ENCODE measurements at regions not wholly inside any gene's neighbourhood (a gene's known extent, or its start where the extent isn't known, plus 50 kb on each side); places are given as distances from the start of the nearest gene placed in this dataset.

DNA sequence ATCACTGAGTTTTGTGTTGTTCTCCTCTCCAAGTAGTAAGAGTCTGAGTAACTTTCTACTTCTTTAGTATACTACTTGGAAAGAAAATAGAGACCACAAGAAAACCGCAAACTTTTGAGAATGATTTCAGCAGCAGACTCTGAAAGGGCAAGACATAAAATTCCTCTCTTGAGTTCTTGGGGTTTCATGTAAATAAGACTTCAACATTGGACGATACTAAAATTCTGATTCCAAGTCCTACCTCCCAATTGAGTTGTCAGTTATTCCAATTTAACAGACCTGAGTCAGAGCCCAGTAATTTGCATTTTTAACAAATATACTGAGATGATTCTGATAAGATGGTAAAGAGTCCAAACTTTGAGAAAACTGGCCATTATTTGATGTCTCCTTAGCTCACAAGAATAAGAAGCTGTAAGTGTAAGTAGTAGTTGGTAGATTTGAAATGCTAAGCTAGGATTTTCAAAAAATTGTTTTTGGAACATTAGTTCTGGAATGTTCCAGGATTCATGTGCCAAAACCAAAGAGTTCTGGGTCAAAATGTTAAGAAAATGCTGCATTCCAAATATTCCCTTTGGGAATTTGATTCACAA is 261.6 kb upstream of the SPOPL start:
- TF ChIP-seq GATA2 (IDR thresholded peaks at IDR 0.05; ENCODE audit: low read depth, low read length) (no peak), GATA3 (IDR thresholded peaks at IDR 0.05; ENCODE audit: low read depth, low read length) (no peak)

DNA sequence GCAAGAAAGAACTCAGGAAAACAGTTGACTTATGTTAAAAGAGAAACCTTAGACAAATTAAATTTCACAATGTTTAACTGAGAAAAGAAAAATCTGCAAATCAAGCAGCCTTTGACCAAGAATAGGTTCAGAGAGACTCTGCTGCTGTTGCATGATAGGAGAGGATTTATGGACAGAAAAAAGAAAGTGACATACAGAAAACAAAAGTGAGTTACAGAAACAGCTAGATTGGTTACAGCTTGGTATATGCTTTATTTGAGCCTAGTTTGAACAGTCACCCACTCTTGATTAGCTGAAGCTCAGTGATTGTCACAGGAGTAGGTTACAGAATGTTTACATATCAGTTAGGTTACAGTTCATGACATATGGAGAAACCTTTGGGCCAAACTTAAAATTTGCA is 258.2 kb upstream of the SPOPL start:
- no peak for TF ChIP-seq GATA3 (IDR thresholded peaks at IDR 0.05; ENCODE audit: low read depth, low read length)
- no peak for TF ChIP-seq GATA2 (IDR thresholded peaks at IDR 0.05; ENCODE audit: low read depth, low read length)

DNA sequence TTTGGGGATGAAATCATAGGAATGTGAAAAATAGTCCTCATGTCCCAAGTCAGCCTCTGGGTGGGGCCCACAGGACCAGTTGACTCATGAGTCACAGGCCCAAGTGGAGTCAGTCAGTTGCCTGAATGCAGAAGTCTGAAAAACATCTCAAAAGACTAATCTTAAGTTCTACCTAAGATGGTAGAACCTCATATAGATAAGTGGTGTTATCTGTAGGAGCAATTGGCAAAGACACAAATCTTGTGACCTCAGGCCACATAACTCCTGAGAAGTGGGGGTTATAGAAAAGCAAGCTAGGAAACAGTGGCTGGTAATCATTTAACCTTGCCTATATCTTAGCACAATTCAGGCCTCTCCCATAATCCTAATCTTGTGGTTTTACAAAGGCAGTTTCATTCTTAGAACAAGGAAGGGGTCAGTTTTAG is 257.1 kb upstream of the SPOPL start:
- TF ChIP-seq GATA3 (IDR thresholded peaks at IDR 0.05; ENCODE audit: low read depth, low read length) (no peak), GATA2 (IDR thresholded peaks at IDR 0.05; ENCODE audit: low read depth, low read length) (no peak)

DNA sequence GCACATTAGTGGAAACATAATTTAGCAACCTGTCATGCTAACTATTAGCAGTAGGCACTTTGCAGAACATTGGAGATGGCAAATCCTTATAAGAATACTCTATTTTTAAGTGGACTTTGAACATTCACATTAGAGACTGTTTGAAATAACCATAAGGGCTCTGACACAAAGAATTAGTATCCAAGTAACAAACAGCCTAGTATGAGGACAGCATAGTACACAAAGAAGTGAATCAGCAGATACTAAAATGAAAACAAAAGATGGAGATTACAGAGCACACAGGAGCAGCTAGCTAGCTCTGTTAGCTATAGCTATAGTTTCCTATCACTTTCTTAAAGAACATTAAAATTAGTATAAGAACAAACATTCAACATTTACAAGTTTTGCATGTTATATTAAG is 256.3 kb upstream of the SPOPL start:
- TF ChIP-seq GATA3 (IDR thresholded peaks at IDR 0.05; ENCODE audit: low read depth, low read length) (no peak), GATA2 (IDR thresholded peaks at IDR 0.05; ENCODE audit: low read depth, low read length) (no peak)

DNA sequence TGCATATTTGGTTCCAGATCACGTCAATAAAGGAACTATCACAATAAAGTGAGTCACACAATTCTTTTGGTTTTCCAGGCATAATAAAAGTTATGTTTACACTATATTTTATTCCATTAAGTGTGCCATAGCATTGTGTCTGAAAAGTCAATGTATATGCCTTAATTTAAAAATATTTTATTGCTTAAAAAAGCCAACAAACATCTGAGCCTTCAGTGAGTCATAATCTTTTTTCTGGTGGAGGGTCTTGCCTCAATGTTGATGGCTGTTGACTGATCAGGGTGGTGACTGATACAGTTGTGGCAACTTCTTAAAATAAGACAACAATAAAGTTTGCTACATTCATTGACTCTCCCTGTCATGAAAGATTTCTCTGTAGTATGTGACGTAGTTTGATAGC is 254.3 kb upstream of the SPOPL start:
- no peak for TF ChIP-seq GATA2 (IDR thresholded peaks at IDR 0.05; ENCODE audit: low read depth, low read length)
- TF ChIP-seq GATA3 (IDR thresholded peaks at IDR 0.05; ENCODE audit: low read depth, low read length) = no peak

DNA sequence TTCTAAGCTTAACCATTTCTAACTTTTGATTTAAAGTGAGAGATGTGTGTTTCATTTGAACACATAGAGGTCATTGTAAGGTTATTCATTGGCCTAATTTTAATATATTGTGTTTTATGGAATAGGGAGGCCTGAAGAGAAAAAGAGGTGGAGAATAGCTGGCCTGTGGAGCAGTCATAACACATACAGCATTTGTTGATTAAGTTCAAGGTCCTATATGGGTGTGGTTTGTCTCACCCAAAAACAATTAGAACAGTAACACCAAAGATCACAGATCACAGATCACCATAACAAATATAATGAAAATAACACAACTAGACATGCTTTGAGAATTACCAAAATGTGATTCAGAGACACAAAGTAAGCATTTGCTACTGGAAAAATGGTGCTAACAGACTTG is 252.4 kb upstream of the SPOPL start:
- no peak for TF ChIP-seq GATA3 (IDR thresholded peaks at IDR 0.05; ENCODE audit: low read depth, low read length)
- TF ChIP-seq GATA2 (IDR thresholded peaks at IDR 0.05; ENCODE audit: low read depth, low read length) = no peak

DNA sequence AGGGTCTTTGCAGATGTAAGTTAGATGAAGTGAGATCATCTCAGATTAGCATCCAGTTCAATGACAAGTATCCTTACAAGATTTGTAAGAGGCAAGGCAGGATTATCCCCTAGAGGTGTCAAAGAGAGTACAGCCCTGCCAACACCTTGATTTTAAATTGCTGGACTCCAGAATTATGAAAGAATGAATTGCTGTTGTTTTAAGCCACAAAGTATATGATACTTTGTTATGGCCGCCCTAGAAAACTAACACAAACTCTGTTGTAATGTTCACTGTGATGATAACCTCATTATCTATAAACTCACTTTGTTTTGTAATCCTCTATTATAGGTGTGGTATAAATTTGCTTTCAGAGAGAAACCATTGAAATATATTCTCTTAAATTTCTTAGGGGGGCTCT is 249.0 kb upstream of the SPOPL start:
- TF ChIP-seq GATA2 (IDR thresholded peaks at IDR 0.05; ENCODE audit: low read depth, low read length) (no peak), GATA3 (IDR thresholded peaks at IDR 0.05; ENCODE audit: low read depth, low read length) (no peak)

DNA sequence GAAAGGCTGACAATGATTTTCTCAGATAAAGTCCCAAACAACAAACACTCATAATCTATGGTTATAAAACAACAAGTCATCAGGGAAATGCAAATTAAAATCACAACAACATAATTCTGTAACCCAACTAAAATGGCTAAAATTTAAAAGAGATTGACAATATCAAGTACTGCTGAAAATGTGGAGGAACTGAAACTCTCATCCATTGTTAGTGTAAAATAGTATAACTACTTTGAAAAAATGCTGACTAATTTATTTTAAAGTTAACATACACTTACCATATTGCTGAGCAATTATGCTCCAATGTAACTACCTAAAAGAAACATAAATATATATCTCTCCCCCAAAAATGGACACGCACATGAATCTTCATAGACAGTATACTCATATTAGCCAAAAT is 245.9 kb upstream of the SPOPL start:
- TF ChIP-seq GATA2 (IDR thresholded peaks at IDR 0.05; ENCODE audit: low read depth, low read length) (no peak), GATA3 (IDR thresholded peaks at IDR 0.05; ENCODE audit: low read depth, low read length) (no peak)

DNA sequence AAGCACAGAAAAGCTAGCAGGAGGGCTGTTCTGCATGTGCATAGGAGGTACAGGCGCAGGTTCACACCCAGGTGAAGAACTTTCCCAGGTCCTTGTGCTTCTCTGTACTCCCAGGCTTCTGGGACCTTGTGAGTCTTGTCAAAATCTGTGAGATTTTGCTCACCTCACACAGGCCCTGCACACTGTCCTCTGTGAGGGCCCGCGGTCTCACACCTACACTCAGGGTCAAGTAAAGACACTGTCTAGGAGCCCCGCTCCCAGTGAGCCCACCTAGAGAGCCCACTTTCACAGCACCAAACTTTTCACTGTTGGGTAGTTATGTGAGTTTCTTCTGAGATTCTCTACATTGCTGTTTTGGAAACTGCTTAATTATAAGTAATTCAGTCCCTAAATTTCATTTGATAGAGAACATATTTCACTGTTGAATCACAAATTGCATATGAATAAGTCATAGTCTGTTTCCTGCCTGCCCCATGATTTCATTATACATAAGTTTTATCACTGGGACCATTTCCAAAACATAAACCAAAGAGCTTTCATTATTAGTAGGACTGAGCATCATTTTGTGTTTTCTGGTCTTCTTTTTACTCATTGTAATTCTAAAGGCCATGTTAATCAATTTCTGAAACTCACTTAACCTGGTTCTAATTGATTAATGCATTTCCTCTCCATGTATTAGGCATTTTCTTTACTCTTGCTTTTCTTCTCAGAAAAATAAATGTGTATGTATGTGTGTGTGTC is 234.2 kb upstream of the SPOPL start:
- TF ChIP-seq GATA3 (IDR thresholded peaks at IDR 0.05; ENCODE audit: low read depth, low read length) = no peak
- no peak for TF ChIP-seq GATA2 (IDR thresholded peaks at IDR 0.05; ENCODE audit: low read depth, low read length)

DNA sequence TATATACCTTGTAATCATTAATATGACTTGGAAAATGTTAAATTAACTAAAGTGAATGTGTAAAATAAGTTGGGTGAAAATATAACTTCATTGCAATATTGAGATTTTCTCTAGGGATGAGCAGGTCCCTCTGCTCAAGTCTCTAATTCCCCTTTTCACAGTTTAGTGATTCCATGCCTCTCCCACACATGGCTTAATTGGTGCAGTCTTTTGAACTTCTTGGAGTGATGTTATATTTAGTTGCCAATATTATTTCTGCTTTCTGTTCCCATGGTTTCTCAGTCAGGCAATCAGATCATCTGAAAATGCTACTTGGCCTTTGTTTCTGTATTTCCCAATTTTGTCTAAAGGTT is 233.7 kb upstream of the SPOPL start:
- TF ChIP-seq GATA2 (IDR thresholded peaks at IDR 0.05; ENCODE audit: low read depth, low read length) (no peak), GATA3 (IDR thresholded peaks at IDR 0.05; ENCODE audit: low read depth, low read length) (no peak)

DNA sequence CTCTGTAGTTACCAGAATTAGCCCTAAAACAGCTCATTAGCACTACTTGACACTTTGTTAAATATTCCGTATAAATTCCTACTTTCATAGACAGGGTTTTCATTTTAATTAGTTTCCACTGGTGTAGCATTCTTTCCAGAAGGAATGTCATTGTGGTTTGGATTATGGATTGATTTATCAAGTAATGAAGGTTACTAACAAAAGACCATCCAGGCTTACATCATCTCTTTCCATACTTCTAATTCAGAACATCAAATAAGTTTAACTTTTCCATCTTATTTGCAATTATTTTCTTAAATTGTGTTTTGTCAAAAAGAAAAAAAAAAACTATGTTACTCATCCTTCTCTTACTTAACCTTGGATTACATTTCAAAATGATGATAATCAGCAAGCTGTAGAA is 231.8 kb upstream of the SPOPL start:
- no peak for TF ChIP-seq GATA2 (IDR thresholded peaks at IDR 0.05; ENCODE audit: low read depth, low read length)
- TF ChIP-seq GATA3 (IDR thresholded peaks at IDR 0.05; ENCODE audit: low read depth, low read length) = no peak

DNA sequence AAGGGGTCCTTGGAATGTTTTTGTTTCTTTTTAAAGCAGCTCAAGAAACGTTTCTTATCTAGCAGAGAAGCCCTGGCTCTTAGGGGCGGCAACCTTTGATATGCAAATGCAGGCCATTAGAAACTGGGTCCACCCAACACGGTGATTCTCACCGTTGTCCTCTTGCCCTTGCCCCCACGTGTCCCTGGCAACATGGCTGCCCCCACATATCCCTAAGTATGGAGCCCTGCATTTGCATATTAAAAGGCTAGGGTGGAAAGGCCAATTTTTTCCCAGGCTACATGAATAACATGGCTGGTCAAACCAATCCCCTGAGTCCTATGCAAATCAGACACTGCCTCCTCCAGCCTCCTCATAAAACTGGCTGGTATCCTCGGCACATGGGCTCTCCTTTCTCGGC is 230.1 kb upstream of the SPOPL start:
- TF ChIP-seq GATA3 (IDR thresholded peaks at IDR 0.05; ENCODE audit: low read depth, low read length) (no peak), GATA2 (IDR thresholded peaks at IDR 0.05; ENCODE audit: low read depth, low read length) (no peak)

DNA sequence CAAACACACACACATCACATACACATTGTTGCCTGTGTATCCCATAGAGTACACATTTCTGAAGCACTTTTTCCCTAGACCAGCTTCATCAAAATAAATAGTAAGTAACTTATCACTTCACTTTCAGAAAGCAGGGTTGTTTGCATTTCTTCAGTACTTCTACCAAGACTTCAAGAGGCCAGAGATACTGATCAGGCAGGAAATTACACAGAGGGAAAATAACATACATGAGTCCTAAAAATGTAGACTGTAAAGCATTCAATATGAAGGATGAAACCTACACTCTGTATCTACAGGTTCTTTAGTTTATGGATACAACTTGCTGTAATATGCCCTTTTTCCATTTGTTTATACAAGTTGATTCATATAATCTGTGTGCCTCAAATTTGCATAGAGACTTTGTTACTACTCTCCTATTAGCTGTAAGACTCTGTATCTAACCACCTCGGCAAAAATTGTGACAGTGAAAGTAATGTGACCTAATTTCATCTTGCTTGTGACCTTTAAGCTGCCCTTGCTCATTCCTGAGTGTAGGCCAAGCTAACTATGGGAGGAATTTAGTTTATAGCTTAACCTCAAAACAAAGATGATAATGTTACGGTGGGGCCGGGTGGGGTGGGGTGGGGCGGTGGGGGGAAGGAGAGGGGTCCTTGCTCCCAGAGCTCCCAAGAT is 228.9 kb upstream of the SPOPL start:
- TF ChIP-seq GATA3 (IDR thresholded peaks at IDR 0.05; ENCODE audit: low read depth, low read length) = no peak
- no peak for TF ChIP-seq GATA2 (IDR thresholded peaks at IDR 0.05; ENCODE audit: low read depth, low read length)

DNA sequence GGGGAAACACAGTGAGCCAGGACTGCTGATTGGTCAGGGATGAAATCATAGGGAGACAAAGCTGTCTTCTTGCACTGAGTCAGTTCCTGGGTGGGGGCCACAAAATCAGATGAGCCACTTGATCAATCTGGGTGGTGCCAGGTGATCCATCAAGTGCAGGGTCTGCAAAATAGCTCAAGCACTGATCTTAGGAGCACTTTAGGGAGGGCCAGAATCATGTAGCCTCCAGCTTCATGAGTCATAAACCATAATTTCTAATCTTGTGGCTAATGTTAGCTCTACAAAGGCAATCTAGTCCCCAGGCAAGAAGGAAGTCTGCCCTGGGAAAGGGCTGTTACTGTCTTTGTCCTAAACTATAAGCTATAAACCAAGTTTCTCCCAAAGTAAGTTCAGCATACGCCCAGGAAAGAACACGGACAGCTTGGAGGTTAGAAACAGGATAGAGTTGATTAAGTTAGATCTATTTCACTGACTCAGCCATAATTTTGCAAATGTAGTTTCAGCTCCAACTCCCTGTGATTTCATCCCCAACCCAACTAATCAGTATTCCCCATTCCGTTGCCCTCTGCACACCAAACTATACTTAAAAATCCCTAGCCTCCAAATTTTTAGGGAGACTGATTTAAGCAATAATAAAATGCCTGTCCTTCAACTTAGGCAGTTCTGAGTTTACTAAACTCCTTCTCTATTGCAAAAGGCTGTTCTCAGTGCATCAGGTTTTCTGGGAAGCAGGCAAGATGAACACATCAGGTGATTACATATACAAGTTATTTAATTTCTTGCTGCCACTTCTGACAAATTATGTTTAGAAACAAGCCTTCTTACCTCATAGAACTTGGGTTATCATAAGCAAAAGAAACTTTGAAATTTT is 226.9 kb upstream of the SPOPL start:
- TF ChIP-seq GATA3 (IDR thresholded peaks at IDR 0.05; ENCODE audit: low read depth, low read length) = no peak
- no peak for TF ChIP-seq GATA2 (IDR thresholded peaks at IDR 0.05; ENCODE audit: low read depth, low read length)
